MCF 10A (cell line): ENCODE measurements at regions not wholly inside any gene's neighbourhood (a gene's known extent, or its start where the extent isn't known, plus 50 kb on each side); places are given as distances from the start of the nearest gene placed in this dataset.
"Not testable (repeated sequence)": the region's sequence is repeated elsewhere in the genome, so short reads cannot be mapped to it uniquely, and the experiment has no call there.

ENCODE experiments used
- BruUV-seq: library from RNA; stranded (reverse); fragments of 400-500 nt; replicated peaks from 2 replicates; lab custom pipeline; 2021; lab: Mats Ljungman, UMichigan
- CTCF ChIA-PET: fragments of 300-600 bp; sonication (Branson Sonifier 250); formaldehyde crosslinking; extraction: SDS; loops from one replicate; lab custom pipeline; 2021; ENCODE audit warnings: antibody characterized with exemption, inconsistent platforms; lab: Yijun Ruan, JAX
- POLR2A ChIA-PET: fragments of 300-600, 350-650 bp; sonication (Branson Sonifier 250); formaldehyde crosslinking; extraction: SDS; loops from one replicate; lab custom pipeline; 2020; ENCODE audit warnings: antibody characterized with exemption, inconsistent platforms; lab: Yijun Ruan, JAX
- DNase-seq: peaks from one replicate; pipeline ENCODE4 v3.0.0-alpha.2; 2018; ENCODE audit not compliant: unreplicated experiment
- H3K27ac Mint-ChIP-seq: one replicate; pipeline ENCODE4 v1.8.0; 2022; ENCODE audit warnings: mild to moderate bottlenecking, low read depth, mixed read lengths; ENCODE audit not compliant: unreplicated experiment
- H3K27me3 Mint-ChIP-seq: one replicate; pipeline ENCODE4 v1.8.0; 2022; ENCODE audit warnings: mixed read lengths; ENCODE audit not compliant: insufficient read depth, unreplicated experiment
- H3K36me3 Mint-ChIP-seq: one replicate; pipeline ENCODE4 v1.8.0; 2022; ENCODE audit warnings: mild to moderate bottlenecking, moderate library complexity, mixed read lengths; ENCODE audit not compliant: insufficient read depth, unreplicated experiment
- H3K4me1 Mint-ChIP-seq: one replicate; pipeline ENCODE4 v1.8.0; 2022; ENCODE audit warnings: mixed read lengths; ENCODE audit not compliant: insufficient read depth, unreplicated experiment
- H3K4me3 Mint-ChIP-seq: one replicate; pipeline ENCODE4 v1.8.0; 2022; ENCODE audit warnings: mild to moderate bottlenecking, moderate library complexity, mixed read lengths; ENCODE audit not compliant: unreplicated experiment
- H3K9me3 Mint-ChIP-seq: one replicate; pipeline ENCODE4 v1.8.0; 2022; ENCODE audit warnings: mixed read lengths; ENCODE audit not compliant: unreplicated experiment
- CTCF ChIP-seq: fragments of 200-600 bp; IDR thresholded peaks from one replicate; pipeline ENCODE4 v1.8.0; 2022; ENCODE audit warnings: antibody characterized with exemption, mild to moderate bottlenecking; ENCODE audit not compliant: unreplicated experiment
- intact Hi-C: fragments of 100-400 bp; cut with micrococcal nuclease; formaldehyde crosslinking; loops from 2 replicates; pipeline ENCODE4 v1.14.1; 2022

GRCh38 chr14:106642090-106642489 lies 1115.7 kb downstream of the TMEM121 start:
- no TSS peak for BruUV-seq
- ChIA-PET POLR2A (no interaction called here), CTCF (no interaction called here)
- H3K27me3 Mint-ChIP-seq: peaks cover 54% of the 10 kb centered on the region
- DNase-seq: no peak
- TF ChIP-seq CTCF: no peak
- intact Hi-C loops: no loop called here
- H3K4me1 Mint-ChIP-seq: no peaks in the 10 kb centered on the region
- H3K4me3 Mint-ChIP-seq: no peak overlapping the region
- H3K27ac Mint-ChIP-seq: no peak overlapping the region
- H3K9me3 Mint-ChIP-seq: no peaks in the 10 kb centered on the region
- no peaks in the 10 kb centered on the region for H3K36me3 Mint-ChIP-seq

- peaks cover 61% of the 10 kb centered on the region for H3K27me3 Mint-ChIP-seq
- DNase-seq, POLR2A ChIA-PET, BruUV-seq, intact Hi-C loops, H3K27ac Mint-ChIP-seq, H3K9me3 Mint-ChIP-seq, H3K4me3 Mint-ChIP-seq, H3K36me3 Mint-ChIP-seq, H3K4me1 Mint-ChIP-seq: not testable (repeated sequence)
- CTCF ChIA-PET: interaction anchor here (0.6 to 1.5 kb wide), 2 partner anchors 79 to 295 kb away, joined by 3 read pairs; no protein-coding TSS in a partner anchor
These were observed 1116.6 kb downstream of the TMEM121 start for GRCh38 chr14:106642971-106643370.

GRCh38 chr14:106648874-106649273 lies 1122.5 kb downstream of the TMEM121 start:
- POLR2A ChIA-PET, H3K9me3 Mint-ChIP-seq, H3K27ac Mint-ChIP-seq, H3K4me3 Mint-ChIP-seq, H3K36me3 Mint-ChIP-seq, intact Hi-C loops, BruUV-seq, DNase-seq, H3K4me1 Mint-ChIP-seq: not testable (repeated sequence)
- H3K27me3 Mint-ChIP-seq: peaks cover 72% of the 10 kb centered on the region
- CTCF ChIA-PET: interaction anchor here (0.9 kb wide), 1 partner anchor 8 kb away, joined by 3 read pairs; no protein-coding TSS in a partner anchor

GRCh38 chr14:106651016-106651415 lies 1124.6 kb downstream of the TMEM121 start:
- intact Hi-C loops: no loop called here
- Mint-ChIP-seq H3K4me1 (peaks cover 8% of the 10 kb centered on the region), H3K36me3 (no peaks in the 10 kb centered on the region), H3K27ac (no peak overlapping the region), H3K4me3 (no peak overlapping the region), H3K27me3 (peaks cover 65% of the 10 kb centered on the region), H3K9me3 (no peaks in the 10 kb centered on the region)
- no peak for DNase-seq
- CTCF ChIA-PET: interaction anchor here (0.6 to 1.5 kb wide), 2 partner anchors 16 to 70 kb away, joined by 3 read pairs; no protein-coding TSS in a partner anchor
- no peak for TF ChIP-seq CTCF
- BruUV-seq: no TSS peak
- POLR2A ChIA-PET: interaction anchor here (0.6 kb wide), 1 partner anchor 76 kb away, joined by 3 read pairs; no protein-coding TSS in a partner anchor

GRCh38 chr14:106652494-106652893 lies 1126.1 kb downstream of the TMEM121 start:
- CTCF ChIA-PET: interaction anchor here (0.5 to 1.5 kb wide), 4 partner anchors 8 to 128 kb away, joined by 3 to 4 read pairs (median 3); no protein-coding TSS in a partner anchor
- no TSS peak for BruUV-seq

More at GRCh38 chr14:106652494-106652893, 1126.1 kb downstream of the TMEM121 start:
- POLR2A ChIA-PET: no interaction called here
- Mint-ChIP-seq H3K36me3 (no peaks in the 10 kb centered on the region), H3K4me3 (no peak overlapping the region), H3K4me1 (peaks cover 8% of the 10 kb centered on the region), H3K27me3 (peaks cover 74% of the 10 kb centered on the region), H3K9me3 (no peaks in the 10 kb centered on the region), H3K27ac (peak overlapping the region; percentile 25)
- no peak for TF ChIP-seq CTCF
- intact Hi-C loops: no loop called here
- DNase-seq: peak; percentile 57
